ENCODE measurements at regions not wholly inside any gene's neighbourhood (a gene's known extent, or its start where the extent isn't known, plus 50 kb on each side); places are given as distances from the start of the nearest gene placed in this dataset.
"Not testable (repeated sequence)": the region's sequence is repeated elsewhere in the genome, so short reads cannot be mapped to it uniquely, and the experiment has no call there.

- DNase-seq: no peak
These were observed 97.9 kb downstream of the PLCE1 start for GRCh38 chr10:94091649-94092048.

DNA sequence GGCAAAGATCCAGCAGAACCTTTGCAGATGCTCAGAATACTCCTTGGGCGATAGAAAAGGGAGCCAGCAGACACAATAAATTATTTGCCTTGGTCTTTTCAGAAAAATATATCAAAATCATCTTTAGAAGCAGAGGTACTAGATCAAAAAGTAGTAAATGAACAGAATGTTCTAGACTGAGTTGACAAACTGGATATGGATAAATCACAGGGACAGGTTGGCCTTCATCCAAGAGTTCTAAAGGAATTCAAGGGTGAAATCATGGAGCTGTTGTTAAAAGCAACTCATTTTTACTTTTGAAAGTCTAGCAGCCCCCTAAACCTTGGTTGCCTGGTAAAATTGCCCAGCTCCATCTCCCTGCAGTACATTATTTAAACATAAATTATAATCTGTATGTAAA, 99.1 kb downstream of the PLCE1 start:
- DNase-seq: no peak

- no peak for DNase-seq
These were observed 99.7 kb downstream of the PLCE1 start for GRCh38 chr10:94093286-94093905.

GRCh38 chr10:94094540-94094939, 100.8 kb downstream of the PLCE1 start:
- no peak for DNase-seq

DNA sequence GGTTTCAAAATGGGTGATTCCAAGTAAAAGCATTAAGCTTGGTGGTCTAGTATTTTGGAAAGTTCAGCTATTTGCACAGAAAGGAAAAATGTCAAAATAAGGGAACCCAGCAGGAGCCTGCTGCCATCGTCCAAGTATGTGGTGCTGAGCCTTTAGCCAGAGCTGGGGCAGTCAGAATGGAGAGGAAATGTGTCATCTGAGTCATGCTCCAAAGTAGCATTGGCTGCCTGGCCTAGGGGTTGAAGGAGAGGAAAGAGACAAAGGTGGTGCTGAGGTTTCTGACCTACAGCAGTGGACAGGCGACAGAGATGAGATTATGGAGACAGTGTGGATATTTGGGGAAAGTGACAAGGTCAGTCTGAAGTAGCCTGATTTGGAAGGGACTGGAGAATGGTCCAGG, 103.9 kb downstream of the PLCE1 start:
- DNase-seq: no peak

DNA sequence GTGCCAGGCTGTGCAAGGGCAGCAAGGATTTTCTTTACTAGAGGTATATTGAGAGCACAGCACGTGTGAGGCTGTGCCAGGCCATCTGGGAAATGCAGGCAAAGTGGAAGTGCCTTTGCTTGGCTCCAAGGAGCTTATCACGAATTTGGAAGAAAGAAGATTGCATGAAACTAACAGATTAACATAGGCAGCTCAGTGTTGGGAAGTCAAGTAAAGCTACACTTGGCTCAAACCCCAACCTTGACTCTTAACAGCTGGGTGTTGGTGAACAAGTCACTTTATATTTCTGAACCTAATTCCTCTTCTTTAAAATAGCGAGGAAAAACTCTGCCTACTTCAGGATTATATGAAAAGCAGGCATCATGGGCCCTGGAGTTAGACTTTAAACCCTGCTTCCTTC, 105.2 kb downstream of the PLCE1 start:
- no peak for DNase-seq

DNA sequence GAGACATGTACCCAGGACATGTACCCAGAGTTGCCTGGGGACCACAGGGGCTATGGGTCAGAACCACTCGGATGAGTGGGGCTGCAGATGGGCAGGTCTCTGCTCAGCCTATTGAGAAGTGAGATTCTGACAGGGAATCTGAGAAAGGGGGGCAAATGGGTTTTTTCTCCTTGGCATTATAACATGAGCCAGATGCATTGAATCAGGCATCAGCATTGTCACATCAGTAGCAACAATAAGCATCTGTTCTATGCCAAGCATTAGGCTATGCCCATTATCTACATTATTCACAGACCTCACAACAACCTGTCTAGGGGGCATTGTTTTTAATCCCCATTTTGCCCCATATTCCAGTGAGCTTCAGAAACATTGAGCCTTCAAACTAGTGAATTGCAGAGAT, 108.2 kb downstream of the PLCE1 start:
- DNase-seq: no peak

DNA sequence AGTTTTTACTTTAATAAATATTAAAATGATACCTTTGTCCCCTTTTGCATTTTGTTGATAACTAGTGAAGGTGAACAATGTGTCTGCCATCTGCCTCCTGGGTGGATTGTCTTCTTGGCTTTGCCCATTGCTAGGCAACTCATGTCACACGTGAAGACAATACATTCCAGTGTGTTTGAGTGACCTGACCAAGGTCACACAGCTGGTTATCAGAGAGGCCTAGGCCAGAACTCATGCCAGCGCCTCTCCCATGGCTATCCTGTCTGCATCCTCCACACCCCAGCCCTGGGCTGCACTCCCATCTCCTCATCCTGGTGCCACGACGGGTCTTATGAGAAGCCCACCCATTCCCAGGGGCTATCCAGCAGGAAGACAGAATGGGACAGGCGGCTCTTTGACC, 108.7 kb downstream of the PLCE1 start:
- DNase-seq: no peak

GRCh38 chr10:94103192-94103591, 109.5 kb downstream of the PLCE1 start:
- DNase-seq: no peak

DNA sequence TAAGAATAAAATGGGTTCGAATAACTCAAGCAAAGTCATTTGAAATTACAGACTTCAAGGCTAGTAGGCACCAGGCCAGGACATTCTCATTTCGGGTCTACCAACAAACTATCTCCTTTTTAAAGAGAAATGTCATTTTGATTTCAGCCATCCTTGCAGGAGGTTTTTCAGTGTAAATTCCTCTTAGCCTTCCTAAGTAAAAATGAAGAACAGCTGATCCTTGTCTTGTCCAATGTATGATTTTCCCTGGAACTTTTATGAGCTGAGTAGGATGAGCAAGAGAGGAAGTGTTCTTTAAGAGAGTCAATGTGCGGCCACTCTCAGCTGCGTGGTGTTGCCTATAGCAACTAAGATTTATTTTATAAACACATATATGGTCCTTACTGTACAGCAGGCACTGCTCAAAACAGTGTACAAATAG, 110.1 kb downstream of the PLCE1 start:
- DNase-seq: no peak

DNA sequence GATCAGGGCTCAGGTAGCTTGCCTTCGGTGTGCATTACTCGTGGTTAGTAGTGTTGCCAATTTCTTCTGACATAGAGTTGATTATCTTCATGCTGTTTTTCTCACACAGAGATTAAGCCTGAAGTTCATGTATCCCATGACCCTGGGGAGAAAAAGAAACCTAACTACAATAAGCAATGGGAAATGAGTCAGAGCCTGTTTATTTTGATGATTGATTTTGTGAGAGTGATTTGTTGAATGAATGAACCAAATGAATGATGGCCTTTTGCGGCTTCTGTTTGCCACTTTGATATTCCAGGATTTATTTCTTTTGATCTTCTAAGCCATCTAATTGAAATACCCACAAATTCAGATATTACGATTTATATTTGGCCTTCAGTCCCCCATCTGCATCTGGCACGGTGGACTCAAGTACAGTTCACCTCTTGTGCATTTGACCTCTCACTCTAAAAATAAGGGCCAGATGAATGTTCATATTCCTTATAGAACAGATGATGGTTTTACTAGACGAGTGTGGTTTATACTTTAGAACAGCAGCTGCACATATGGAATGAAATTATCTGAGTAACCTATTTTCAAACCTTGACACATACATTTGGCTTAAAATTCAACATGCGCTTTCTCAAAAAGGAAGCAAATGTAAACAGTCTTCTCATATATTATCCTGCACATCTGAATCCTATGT, 110.7 kb downstream of the PLCE1 start:
- DNase-seq: no peak

- DNase-seq: no peak
These were observed 111.5 kb downstream of the PLCE1 start for GRCh38 chr10:94105226-94105625.

DNA sequence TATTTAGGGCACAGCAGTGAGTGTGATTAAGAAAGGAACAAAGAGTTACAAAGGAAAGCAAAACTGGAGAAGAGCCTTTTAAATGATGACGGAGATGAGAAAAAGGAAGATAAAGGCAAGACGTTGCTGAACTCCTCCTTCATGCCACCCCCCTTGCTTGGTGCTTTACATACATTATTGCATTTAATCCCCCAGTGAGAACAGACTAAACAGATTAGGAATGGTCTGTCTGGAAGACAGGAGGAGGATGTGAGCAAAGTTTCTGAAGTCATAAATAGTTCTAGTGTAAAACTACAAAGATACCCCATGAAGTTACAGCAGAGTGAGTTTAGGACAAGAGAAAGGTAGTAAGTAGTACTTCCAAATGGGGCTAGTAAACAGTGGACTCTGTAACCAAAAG, 113.5 kb downstream of the PLCE1 start:
- no peak for DNase-seq

- no peak for DNase-seq
These were observed 114.5 kb downstream of the PLCE1 start for GRCh38 chr10:94108200-94108599.

GRCh38 chr10:94111367-94111766, 117.6 kb downstream of the PLCE1 start:
- no peak for DNase-seq

GRCh38 chr10:94112321-94112720, 118.6 kb downstream of the PLCE1 start:
- no peak for DNase-seq

GRCh38 chr10:94115725-94116124, 122.0 kb downstream of the PLCE1 start:
- no peak for DNase-seq

DNA sequence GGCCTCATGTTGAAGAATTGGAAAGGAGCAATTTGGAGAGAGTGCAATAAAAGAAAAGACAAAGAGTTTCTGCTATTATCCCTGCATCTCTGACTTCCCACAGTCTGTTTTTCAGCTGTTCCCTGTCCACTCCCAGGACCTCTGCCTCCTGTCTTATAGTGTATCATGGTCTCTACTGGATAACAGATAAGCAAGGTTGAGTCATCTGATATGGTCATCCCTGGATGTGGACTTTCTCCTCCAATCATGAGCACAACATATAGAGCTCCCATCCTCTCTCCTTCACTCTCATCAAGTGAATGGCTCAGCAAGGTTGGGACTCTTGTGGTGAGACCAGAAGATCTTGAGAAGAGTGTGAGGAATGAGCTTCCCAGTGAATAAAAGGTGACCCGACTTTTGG, 123.1 kb downstream of the PLCE1 start:
- no peak for DNase-seq

GRCh38 chr10:94122211-94122610, 128.5 kb downstream of the PLCE1 start:
- DNase-seq: no peak

DNA sequence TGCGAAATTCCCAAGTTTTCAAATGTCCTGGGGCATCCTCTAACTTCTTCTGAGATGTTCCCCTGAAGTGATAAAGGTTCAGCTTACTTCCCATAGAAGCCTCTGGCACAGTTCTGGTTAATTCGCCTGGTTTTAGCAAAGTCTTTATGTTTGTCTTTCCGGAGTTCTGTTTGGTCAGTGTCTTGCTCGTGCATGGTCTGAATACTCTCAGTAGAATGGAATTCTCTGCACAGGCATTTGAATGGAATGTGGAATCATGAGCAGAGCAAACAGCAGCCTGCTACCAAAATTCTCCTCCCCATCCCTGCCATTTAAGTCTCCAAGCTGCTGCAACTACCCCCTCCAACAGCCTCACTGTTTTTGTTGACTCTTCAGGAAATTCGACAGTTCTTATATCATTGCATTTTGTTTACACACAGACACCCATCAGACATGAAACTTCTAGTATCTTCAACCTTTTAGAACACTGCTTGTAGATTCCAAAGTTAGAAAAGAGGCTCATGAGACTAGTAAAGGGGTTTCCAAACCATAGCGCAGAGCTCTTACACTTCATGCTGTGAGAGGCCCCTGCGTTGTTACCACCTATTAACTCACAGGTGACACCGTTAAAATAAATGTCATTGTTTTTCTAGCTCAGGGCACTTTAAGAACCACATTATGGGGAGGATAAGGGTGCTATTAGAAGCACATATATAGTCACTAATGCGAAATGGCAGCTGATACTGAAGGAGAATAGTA, 129.7 kb downstream of the PLCE1 start:
- DNase-seq: no peak

- DNase-seq: not testable (repeated sequence)
These were observed 130.4 kb downstream of the PLCE1 start for GRCh38 chr10:94124147-94124546.

DNA sequence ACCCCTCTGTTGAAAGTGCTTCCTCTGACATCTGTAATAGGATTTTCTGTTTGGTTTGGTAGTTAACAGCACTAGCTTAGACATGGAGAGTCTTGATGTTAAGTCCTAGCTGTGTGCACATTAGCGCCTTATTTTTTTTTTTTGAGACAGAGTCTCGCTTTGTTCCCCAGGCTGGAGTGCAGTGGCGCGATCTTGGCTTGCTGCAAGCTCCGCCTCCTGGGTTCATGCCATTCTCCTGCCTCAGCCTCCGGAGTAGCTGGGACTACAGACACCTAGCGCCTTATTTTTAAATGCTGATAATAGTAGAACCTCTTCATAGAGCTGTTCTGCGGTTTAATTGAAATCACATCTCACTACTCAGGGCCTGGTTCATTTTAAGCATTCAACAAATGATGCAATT, 131.5 kb downstream of the PLCE1 start:
- not testable (repeated sequence) for DNase-seq

DNA sequence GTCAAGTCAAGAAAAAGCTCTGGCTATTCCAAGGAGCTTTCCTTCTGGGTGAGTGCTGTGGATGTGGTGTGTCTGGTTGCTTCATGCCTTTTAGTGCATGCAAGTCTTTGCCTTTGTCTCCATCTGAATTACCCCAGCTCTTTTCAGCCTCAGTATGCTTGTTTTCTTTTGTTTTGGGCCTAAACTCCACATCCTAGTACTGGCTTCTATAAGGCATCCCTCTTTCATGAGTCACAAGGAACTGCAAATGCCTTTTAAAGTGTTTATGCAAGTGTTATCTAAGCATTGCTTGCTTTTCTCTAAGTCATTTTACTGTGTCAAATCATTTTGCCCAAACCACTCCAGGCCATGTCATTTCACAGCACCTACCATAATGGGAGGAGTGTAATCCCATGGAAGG, 132.1 kb downstream of the PLCE1 start:
- DNase-seq: no peak

GRCh38 chr10:94129393-94130130, 135.8 kb downstream of the PLCE1 start:
- DNase-seq: no peak

Measured in NCI-H2029 treated with DMSO at 0.1 percent for 48 hours (cell line).